OCI-LY3 (cell line): ENCODE measurements at regions not wholly inside any gene's neighbourhood (a gene's known extent, or its start where the extent isn't known, plus 50 kb on each side); places are given as distances from the start of the nearest gene placed in this dataset.

Source experiments
- CTCF ChIP-seq: fragments of 200-600, 300-600 bp; sonication (generic); IDR thresholded peaks from 2 replicates; pipeline ENCODE4 v1.5.1; 2014; ENCODE audit warnings: antibody characterized with exemption, low read length, low read depth
- EZH2phosphoT487 ChIP-seq: fragments of 200-600 bp; shearing (Covaris generic); IDR thresholded peaks from 2 replicates; pipeline ENCODE4 v1.6.1; 2018; ENCODE audit warnings: antibody characterized with exemption, mixed run types, low read depth

GRCh38 chr2:65711863-65712262 is 279.5 kb upstream of the SPRED2 start:
- no peak for TF ChIP-seq CTCF
- TF ChIP-seq EZH2phosphoT487: no peak
